GM19351 (cell line): ENCODE measurements at regions not wholly inside any gene's neighbourhood (a gene's known extent, or its start where the extent isn't known, plus 50 kb on each side); places are given as distances from the start of the nearest gene placed in this dataset.

Experiments
- ATAC-seq: cut with Tn5 transposase; IDR thresholded peaks from one replicate; pipeline ENCODE4 v1.9.1; 2021; ENCODE audit warnings: mild to moderate bottlenecking, moderate library complexity; ENCODE audit not compliant: unreplicated experiment

GRCh38 chr15:35842631-35843030 lies 296.7 kb upstream of the DPH6 start:
- ATAC-seq: no peak

GRCh38 chr15:35843498-35843897 lies 297.5 kb upstream of the DPH6 start:
- no peak for ATAC-seq

- ATAC-seq: no peak
Measured at GRCh38 chr15:35850284-35850683, 304.3 kb upstream of the DPH6 start.

- no peak for ATAC-seq
Measured at GRCh38 chr15:35851491-35851890, 305.5 kb upstream of the DPH6 start.

- no peak for ATAC-seq
Measured at GRCh38 chr15:35852818-35853624, 307.1 kb upstream of the DPH6 start.

- ATAC-seq: no peak
Measured at GRCh38 chr15:35854316-35854715, 308.4 kb upstream of the DPH6 start.

GRCh38 chr15:35857567-35858226 lies 311.7 kb upstream of the DPH6 start:
- ATAC-seq: no peak

- ATAC-seq: no peak
Measured at GRCh38 chr15:35858707-35859106, 312.7 kb upstream of the DPH6 start.

GRCh38 chr15:35863655-35864054 lies 317.7 kb upstream of the DPH6 start:
- no peak for ATAC-seq

- ATAC-seq: no peak
Measured at GRCh38 chr15:35867356-35867755, 321.4 kb upstream of the DPH6 start.

- ATAC-seq: no peak
Measured at GRCh38 chr15:35871282-35871681, 325.3 kb upstream of the DPH6 start.

GRCh38 chr15:35871812-35872211 lies 325.8 kb upstream of the DPH6 start:
- ATAC-seq: no peak

- ATAC-seq: no peak
Measured at GRCh38 chr15:35872577-35872976, 326.6 kb upstream of the DPH6 start.

- no peak for ATAC-seq
Measured at GRCh38 chr15:35874260-35874905, 328.4 kb upstream of the DPH6 start.

- ATAC-seq: no peak
Measured at GRCh38 chr15:35876762-35877161, 330.8 kb upstream of the DPH6 start.

- ATAC-seq: no peak
Measured at GRCh38 chr15:35880896-35881295, 334.9 kb upstream of the DPH6 start.

GRCh38 chr15:35885870-35886269 lies 339.9 kb upstream of the DPH6 start:
- no peak for ATAC-seq

GRCh38 chr15:35886765-35887164 lies 340.8 kb upstream of the DPH6 start:
- ATAC-seq: no peak

- no peak for ATAC-seq
Measured at GRCh38 chr15:35888815-35889214, 342.9 kb upstream of the DPH6 start.

GRCh38 chr15:35907511-35907910 lies 361.5 kb upstream of the DPH6 start:
- ATAC-seq: no peak

- ATAC-seq: no peak
Measured at GRCh38 chr15:35909414-35909813, 363.4 kb upstream of the DPH6 start.

- ATAC-seq: no peak
Measured at GRCh38 chr15:35910227-35910626, 364.3 kb upstream of the DPH6 start.
